ENCODE measurements at regions not wholly inside any gene's neighbourhood (a gene's known extent, or its start where the extent isn't known, plus 50 kb on each side); places are given as distances from the start of the nearest gene placed in this dataset.

- H3K27me3 Mint-ChIP-seq (ENCODE audit: low read depth, poor library complexity) = no peaks in the 10 kb centered on the region
- no peaks in the 10 kb centered on the region for H3K4me1 Mint-ChIP-seq
- H3K36me3 Mint-ChIP-seq (ENCODE audit: low read depth) = no peaks in the 10 kb centered on the region
- no peak for TF ChIP-seq CTCF (IDR thresholded peaks at IDR 0.05)
- no peak for DNase-seq
- H3K9me3 Mint-ChIP-seq = no peaks in the 10 kb centered on the region
- no peak overlapping the region for H3K4me3 Mint-ChIP-seq
- H3K27ac Mint-ChIP-seq = no peak overlapping the region
Observed at GRCh38 chr7:84821671-84822534, 365.0 kb downstream of the SEMA3D start.

GRCh38 chr7:84820481-84820880 lies 366.4 kb downstream of the SEMA3D start:
- Mint-ChIP-seq H3K36me3 (ENCODE audit: low read depth) (no peaks in the 10 kb centered on the region), H3K4me3 (no peak overlapping the region), H3K27ac (no peak overlapping the region), H3K4me1 (no peaks in the 10 kb centered on the region), H3K9me3 (no peaks in the 10 kb centered on the region), H3K27me3 (ENCODE audit: low read depth, poor library complexity) (no peaks in the 10 kb centered on the region)
- no peak for DNase-seq
- no peak for TF ChIP-seq CTCF (IDR thresholded peaks at IDR 0.05)

GRCh38 chr7:84817016-84817415 lies 369.8 kb downstream of the SEMA3D start:
- no peak for TF ChIP-seq CTCF (IDR thresholded peaks at IDR 0.05)
- H3K36me3 Mint-ChIP-seq (ENCODE audit: low read depth) = no peaks in the 10 kb centered on the region
- no peaks in the 10 kb centered on the region for H3K9me3 Mint-ChIP-seq
- H3K27me3 Mint-ChIP-seq (ENCODE audit: low read depth, poor library complexity) = no peaks in the 10 kb centered on the region
- no peak for DNase-seq
- H3K4me3 Mint-ChIP-seq = no peak overlapping the region
- H3K27ac Mint-ChIP-seq = no peak overlapping the region
- H3K4me1 Mint-ChIP-seq = no peaks in the 10 kb centered on the region

- no peaks in the 10 kb centered on the region for H3K27me3 Mint-ChIP-seq (ENCODE audit: low read depth, poor library complexity)
- no peaks in the 10 kb centered on the region for H3K9me3 Mint-ChIP-seq
- no peak overlapping the region for H3K27ac Mint-ChIP-seq
- H3K4me1 Mint-ChIP-seq = no peaks in the 10 kb centered on the region
- DNase-seq = no peak
- H3K4me3 Mint-ChIP-seq = no peak overlapping the region
- no peak for TF ChIP-seq CTCF (IDR thresholded peaks at IDR 0.05)
- no peaks in the 10 kb centered on the region for H3K36me3 Mint-ChIP-seq (ENCODE audit: low read depth)
Observed at GRCh38 chr7:84813376-84813775, 373.5 kb downstream of the SEMA3D start.

- no peak overlapping the region for H3K27ac Mint-ChIP-seq
- H3K4me1 Mint-ChIP-seq = peaks cover 2% of the 10 kb centered on the region
- H3K36me3 Mint-ChIP-seq (ENCODE audit: low read depth) = no peaks in the 10 kb centered on the region
- no peak overlapping the region for H3K4me3 Mint-ChIP-seq
- H3K27me3 Mint-ChIP-seq (ENCODE audit: low read depth, poor library complexity) = no peaks in the 10 kb centered on the region
- no peak for TF ChIP-seq CTCF (IDR thresholded peaks at IDR 0.05)
- H3K9me3 Mint-ChIP-seq = no peaks in the 10 kb centered on the region
- no peak for DNase-seq
Observed at GRCh38 chr7:84812021-84812420, 374.8 kb downstream of the SEMA3D start.

GRCh38 chr7:84811362-84811761 lies 375.5 kb downstream of the SEMA3D start:
- DNase-seq = no peak
- Mint-ChIP-seq H3K9me3 (no peaks in the 10 kb centered on the region), H3K27ac (no peak overlapping the region), H3K4me1 (peaks cover 5% of the 10 kb centered on the region), H3K27me3 (ENCODE audit: low read depth, poor library complexity) (no peaks in the 10 kb centered on the region), H3K4me3 (no peak overlapping the region), H3K36me3 (ENCODE audit: low read depth) (no peaks in the 10 kb centered on the region)
- TF ChIP-seq CTCF (IDR thresholded peaks at IDR 0.05) = no peak

All from nephron progenitor cell (in vitro differentiated cells).